ENCODE measurements at regions not wholly inside any gene's neighbourhood (a gene's known extent, or its start where the extent isn't known, plus 50 kb on each side); places are given as distances from the start of the nearest gene placed in this dataset.

DNA sequence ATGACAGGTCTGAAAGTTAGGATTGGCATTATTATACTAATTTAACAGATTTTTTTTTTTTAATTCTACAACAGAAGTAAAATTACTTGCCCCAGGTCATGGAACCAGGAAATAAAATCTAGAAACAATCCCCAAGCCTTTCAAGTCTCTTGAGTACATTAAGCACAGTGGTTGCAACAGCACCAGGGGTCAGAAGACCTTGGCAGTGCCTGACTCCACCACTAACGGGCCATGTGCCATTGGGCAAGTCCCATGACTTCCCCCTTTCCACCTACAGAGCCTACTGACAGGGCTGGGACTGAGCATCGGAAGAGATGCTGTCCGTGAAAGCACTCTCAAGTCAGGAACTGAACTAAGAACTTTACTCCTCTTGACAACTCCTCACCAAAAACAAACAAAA is 98.6 kb upstream of the AKIP1 start:
- ChIA-PET POLR2A (interaction anchor here (0.7 kb wide), 1 partner anchor 13 kb away, joined by 4 read pairs; no protein-coding TSS in a partner anchor), CTCF (interaction anchor here (0.7 kb wide), 1 partner anchor 1235 kb away, joined by 3 read pairs; no protein-coding TSS in a partner anchor)
- Histone ChIP-seq H3K36me3 (replicated peaks in 1 of 2; ENCODE audit: control extremely low read depth in 1 of 2, control insufficient read depth in 1 of 2, extremely low read depth in 1 of 2, insufficient read depth in 2 of 2, low read length in 1 of 2) (no peaks in the 10 kb centered on the region), H3K9me3 (ENCODE audit: control extremely low read depth in 1 of 3, control insufficient read depth in 2 of 3, insufficient read depth in 1 of 3, low read length in 2 of 3) (no peaks in the 10 kb centered on the region), H3K27ac (ENCODE audit: low read length in 2 of 2) (no peak overlapping the region), H3K27me3 (replicated peaks in 1 of 4; ENCODE audit: control extremely low read depth in 1 of 4, control insufficient read depth in 3 of 4, insufficient read depth in 4 of 4, low read length in 3 of 4) (peaks cover 0 to 22% (median 6%) of the 10 kb centered on the region in 4 experiments), H4K20me1 (ENCODE audit: control insufficient read depth, insufficient read depth, low read length, poor library complexity, severe bottlenecking) (no peaks in the 10 kb centered on the region), H3K4me3 (ENCODE audit: control extremely low read depth in 1 of 5, extremely low read depth in 1 of 5, insufficient read depth in 1 of 5, low read depth in 2 of 5, low read length in 4 of 5) (no peak overlapping the region), H2AFZ (ENCODE audit: insufficient read depth, low read depth, low read length, poor library complexity, severe bottlenecking) (no peak overlapping the region), H3K79me2 (ENCODE audit: control insufficient read depth, insufficient read depth, low read length) (no peaks in the 10 kb centered on the region), H3K4me1 (ENCODE audit: control insufficient read depth in 2 of 2, insufficient read depth in 2 of 2, low read length in 2 of 2) (peaks cover 23 to 25% of the 10 kb centered on the region in 2 donors), H3K9ac (ENCODE audit: low read length) (no peak overlapping the region), H3K4me2 (replicated peaks; ENCODE audit: low read depth, low read length, poor library complexity, severe bottlenecking) (no peak overlapping the region)
- Mint-ChIP-seq H3K27ac (no peak overlapping the region), H3K9me3 (ENCODE audit: insufficient read depth) (no peaks in the 10 kb centered on the region), H3K4me1 (peaks cover 10% of the 10 kb centered on the region), H3K4me3 (no peak overlapping the region), H3K27me3 (peaks cover 16% of the 10 kb centered on the region)
- WGBS (ENCODE audit: insufficient coverage): 71% methylated on average over 3 of the region's 3 CpGs
- intact Hi-C loops (cut with micrococcal nuclease): loop anchor here (2.0 kb wide), 1 partner anchor 130 kb away; the partner anchor contains the start of genes RPL27A and TRIM66
- DNase-seq (no peak), ATAC-seq (ENCODE audit: low read depth) (no peak)
- TF ChIP-seq, protein P1, sequence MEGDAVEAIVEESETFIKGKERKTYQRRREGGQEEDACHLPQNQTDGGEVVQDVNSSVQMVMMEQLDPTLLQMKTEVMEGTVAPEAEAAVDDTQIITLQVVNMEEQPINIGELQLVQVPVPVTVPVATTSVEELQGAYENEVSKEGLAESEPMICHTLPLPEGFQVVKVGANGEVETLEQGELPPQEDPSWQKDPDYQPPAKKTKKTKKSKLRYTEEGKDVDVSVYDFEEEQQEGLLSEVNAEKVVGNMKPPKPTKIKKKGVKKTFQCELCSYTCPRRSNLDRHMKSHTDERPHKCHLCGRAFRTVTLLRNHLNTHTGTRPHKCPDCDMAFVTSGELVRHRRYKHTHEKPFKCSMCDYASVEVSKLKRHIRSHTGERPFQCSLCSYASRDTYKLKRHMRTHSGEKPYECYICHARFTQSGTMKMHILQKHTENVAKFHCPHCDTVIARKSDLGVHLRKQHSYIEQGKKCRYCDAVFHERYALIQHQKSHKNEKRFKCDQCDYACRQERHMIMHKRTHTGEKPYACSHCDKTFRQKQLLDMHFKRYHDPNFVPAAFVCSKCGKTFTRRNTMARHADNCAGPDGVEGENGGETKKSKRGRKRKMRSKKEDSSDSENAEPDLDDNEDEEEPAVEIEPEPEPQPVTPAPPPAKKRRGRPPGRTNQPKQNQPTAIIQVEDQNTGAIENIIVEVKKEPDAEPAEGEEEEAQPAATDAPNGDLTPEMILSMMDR (IDR thresholded peaks at IDR 0.05): no peak
- TF ChIP-seq EZH2 (IDR thresholded peaks at IDR 0.05; ENCODE audit: borderline replicate concordance, insufficient read depth, low read depth, low read length, poor library complexity, severe bottlenecking): no peak

DNA sequence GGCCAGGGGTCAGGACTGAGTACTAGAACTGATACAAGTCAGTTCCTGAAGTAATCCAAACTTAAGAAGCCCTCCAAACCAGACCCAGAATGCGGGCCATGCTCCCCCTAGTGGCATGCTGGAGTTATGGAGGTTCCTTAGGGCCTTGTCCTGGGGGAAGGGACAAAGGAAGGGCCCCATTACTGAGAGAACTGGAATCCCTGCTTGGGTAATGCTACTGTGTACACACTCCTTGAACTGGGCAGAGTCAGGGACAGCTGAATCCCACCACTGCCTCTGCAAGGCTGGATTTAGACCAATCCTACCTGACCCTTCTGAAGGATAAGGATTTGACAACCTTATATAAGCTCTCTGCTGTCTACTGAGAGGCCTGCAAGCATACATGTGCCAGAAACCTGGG is 97.3 kb upstream of the AKIP1 start:
- H3K27me3 ChIP-seq (replicated peaks in 1 of 4; ENCODE audit: control extremely low read depth in 1 of 4, control insufficient read depth in 3 of 4, insufficient read depth in 4 of 4, low read length in 3 of 4): peaks cover 0 to 18% (median 6%) of the 10 kb centered on the region in 4 experiments
- intact Hi-C loops (cut with micrococcal nuclease): loop anchor here (2.0 kb wide), 1 partner anchor 131 kb away; the partner anchor contains the start of genes RPL27A and TRIM66
- peak; percentile 59 for DNase-seq
- Mint-ChIP-seq H3K9me3 (ENCODE audit: insufficient read depth) (no peaks in the 10 kb centered on the region), H3K27ac (no peak overlapping the region), H3K4me3 (no peak overlapping the region), H3K27me3 (peaks cover 16% of the 10 kb centered on the region), H3K4me1 (peaks cover 10% of the 10 kb centered on the region)
- TF ChIP-seq, protein P1 (IDR thresholded peaks at IDR 0.05): peak; percentile 65
- TF ChIP-seq EZH2 (IDR thresholded peaks at IDR 0.05; ENCODE audit: borderline replicate concordance, insufficient read depth, low read depth, low read length, poor library complexity, severe bottlenecking): no peak
- H3K4me2 ChIP-seq (replicated peaks; ENCODE audit: low read depth, low read length, poor library complexity, severe bottlenecking): peak overlapping the region; percentile 54
- peak overlapping the region; percentile 43 for H2AFZ ChIP-seq (ENCODE audit: insufficient read depth, low read depth, low read length, poor library complexity, severe bottlenecking)
- H3K79me2 ChIP-seq (ENCODE audit: control insufficient read depth, insufficient read depth, low read length): no peaks in the 10 kb centered on the region
- peak overlapping the region in 1 of 5 experiments; percentile 8 for H3K4me3 ChIP-seq (ENCODE audit: control extremely low read depth in 1 of 5, extremely low read depth in 1 of 5, insufficient read depth in 1 of 5, low read depth in 2 of 5, low read length in 4 of 5)
- H4K20me1 ChIP-seq (ENCODE audit: control insufficient read depth, insufficient read depth, low read length, poor library complexity, severe bottlenecking): no peaks in the 10 kb centered on the region
- POLR2A ChIA-PET: interaction anchor here (1.0 kb wide), 1 partner anchor 130 kb away, joined by 4 read pairs; no protein-coding TSS in a partner anchor
- H3K9ac ChIP-seq (ENCODE audit: low read length): peak overlapping the region; percentile 25
- H3K36me3 ChIP-seq (replicated peaks in 1 of 2; ENCODE audit: control extremely low read depth in 1 of 2, control insufficient read depth in 1 of 2, extremely low read depth in 1 of 2, insufficient read depth in 2 of 2, low read length in 1 of 2): no peaks in the 10 kb centered on the region
- peak; percentile 56 for ATAC-seq (ENCODE audit: low read depth)
- WGBS (ENCODE audit: insufficient coverage): no CpG with 5 or more reads among the region's 1 CpG
- H3K4me1 ChIP-seq (ENCODE audit: control insufficient read depth in 2 of 2, insufficient read depth in 2 of 2, low read length in 2 of 2): peaks cover 23 to 25% of the 10 kb centered on the region in 2 donors
- CTCF ChIA-PET: interaction anchor here (0.7 to 1.2 kb wide), 3 partner anchors 146 to 351 kb away, joined by 3 to 4 read pairs (median 3); no protein-coding TSS in a partner anchor
- peak overlapping the region in 1 of 2 donors; percentile 76 for H3K27ac ChIP-seq (ENCODE audit: low read length in 2 of 2)
- no peaks in the 10 kb centered on the region for H3K9me3 ChIP-seq (ENCODE audit: control extremely low read depth in 1 of 3, control insufficient read depth in 2 of 3, insufficient read depth in 1 of 3, low read length in 2 of 3)

Measured in B cell (primary cell).